ENCODE measurements at regions not wholly inside any gene's neighbourhood (a gene's known extent, or its start where the extent isn't known, plus 50 kb on each side); places are given as distances from the start of the nearest gene placed in this dataset.

DNA sequence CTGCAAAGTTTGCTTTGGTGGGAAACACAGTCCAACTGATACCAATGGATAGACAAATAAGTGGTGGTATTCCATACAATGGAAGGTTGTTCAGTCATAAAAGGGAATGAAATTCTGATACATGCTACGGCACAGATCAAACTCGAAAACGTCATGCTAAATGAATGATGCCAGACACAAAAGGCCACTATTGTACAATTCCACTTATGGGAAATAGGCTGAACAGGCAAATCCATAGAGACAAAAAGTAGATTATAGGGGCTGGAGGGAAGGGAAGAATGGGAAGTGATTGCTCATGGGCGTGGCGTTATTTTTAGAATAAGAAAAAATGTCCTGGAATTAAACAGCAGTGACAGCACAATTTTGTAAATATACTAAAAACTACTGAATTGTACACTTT lies 66.0 kb upstream of the FOXK1 start:
- DNase-seq = no peak

DNA sequence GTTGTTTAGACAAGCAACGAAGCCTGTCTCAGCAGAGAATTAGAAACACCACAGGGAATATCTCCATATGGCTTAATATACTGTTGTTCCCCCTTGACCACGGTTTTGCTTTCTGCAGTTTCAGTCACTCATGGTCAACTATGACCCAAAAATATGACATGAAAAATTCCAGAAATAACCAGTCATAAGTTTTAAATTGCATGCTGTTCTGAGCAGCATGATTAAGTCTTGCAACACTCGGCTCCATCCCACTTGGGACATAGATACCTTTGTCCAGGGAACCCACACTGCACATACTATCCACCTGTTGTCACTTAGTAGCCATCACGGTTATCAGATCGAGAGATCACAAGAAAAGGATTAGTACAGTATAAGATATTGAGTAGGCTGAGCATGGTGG lies 60.7 kb upstream of the FOXK1 start:
- no peak for DNase-seq

DNA sequence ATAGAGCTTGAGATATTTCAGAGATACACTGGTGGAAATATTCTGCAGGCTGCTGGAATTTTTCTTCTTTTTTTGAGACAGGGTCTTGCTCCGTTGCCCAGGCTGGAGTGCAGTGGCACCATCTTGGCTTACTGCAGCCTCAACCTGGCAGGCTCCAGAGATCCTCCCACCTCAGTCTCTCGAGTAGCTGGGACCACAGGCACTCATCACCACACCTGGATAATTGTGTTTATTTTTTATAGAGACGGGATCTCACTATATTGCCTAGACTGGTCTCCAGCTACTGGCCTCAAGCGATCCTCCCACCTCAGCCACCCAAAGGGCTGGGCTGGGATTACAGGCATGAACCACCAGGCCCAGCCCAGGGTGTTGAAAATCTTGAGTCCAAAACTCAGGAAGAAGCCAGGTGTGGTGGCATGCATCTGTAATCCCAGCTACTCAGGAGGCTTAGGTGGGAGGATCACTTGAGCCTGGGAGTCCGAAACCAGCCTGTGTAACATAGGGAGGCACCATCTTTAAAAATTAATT lies 55.7 kb upstream of the FOXK1 start:
- DNase-seq = no peak

DNA sequence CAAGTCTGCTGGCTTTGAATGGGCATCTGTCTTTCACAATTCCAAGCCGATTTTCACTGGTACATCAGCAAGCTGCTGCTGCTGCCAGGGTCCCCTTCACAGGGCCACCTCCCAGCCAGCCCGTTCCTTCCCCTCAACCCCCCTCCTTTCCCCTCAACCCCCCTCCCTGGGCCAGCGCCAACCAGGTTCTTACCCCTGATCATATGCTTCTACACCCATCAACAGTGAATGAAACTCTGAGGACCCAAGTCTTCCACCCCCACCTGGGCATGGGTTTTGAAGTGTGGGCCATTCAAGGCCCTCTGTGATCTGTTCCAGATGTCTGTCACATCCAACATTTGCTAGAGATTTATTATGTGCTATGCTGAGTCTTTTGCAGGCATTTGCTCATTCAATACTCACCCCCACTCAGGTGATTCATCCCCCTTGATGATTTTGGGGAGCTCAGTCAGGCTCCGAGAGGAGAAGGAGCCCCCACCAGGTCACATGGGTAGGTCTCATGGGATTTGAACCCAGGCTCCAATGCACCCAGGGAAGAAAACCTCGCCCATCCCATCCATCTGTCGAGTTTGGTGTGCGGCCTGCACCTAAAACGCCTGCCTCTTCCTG lies 52.7 kb upstream of the FOXK1 start:
- no peak for DNase-seq

DNA sequence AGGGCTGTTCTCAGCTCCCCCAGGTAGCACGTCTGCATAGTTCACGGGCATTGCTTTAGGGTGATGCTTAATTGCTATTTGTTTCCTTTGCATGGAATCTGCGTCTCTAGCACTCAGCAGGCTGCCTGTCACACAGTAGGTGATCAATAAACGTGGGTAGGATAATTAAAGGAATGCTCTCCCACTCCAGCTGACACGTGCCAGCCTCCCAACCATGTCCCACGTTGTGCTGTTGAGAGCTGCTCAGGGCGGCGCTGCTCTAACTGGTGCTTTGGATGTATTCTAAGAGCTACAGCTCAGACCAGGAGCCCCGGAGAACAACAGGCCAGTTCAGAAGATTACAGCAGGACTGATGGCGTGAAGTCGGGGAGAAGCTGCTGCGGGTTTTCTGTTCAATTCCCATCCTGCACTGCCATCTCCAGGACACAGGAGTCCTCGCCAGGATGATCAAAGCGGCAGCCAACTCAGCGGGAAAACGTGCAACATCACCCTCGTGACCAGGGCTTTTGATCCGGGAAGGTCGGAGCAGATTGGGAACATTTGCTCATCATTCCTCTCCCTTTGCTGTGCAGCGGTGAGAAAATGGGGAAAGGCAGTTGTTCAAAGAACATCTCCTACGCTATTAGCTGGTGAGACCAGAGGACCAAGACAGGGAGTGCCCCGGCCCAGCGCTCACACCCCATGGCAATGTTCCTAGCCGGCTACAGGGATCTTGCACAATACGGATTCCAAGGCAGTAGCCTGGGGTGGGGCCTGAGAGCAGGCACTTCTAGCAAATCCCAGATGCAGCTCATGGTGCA lies 50.5 kb upstream of the FOXK1 start:
- DNase-seq = no peak
